Tongue (tissue), 1 donor: ENCODE measurements at regions not wholly inside any gene's neighbourhood (a gene's known extent, or its start where the extent isn't known, plus 50 kb on each side); places are given as distances from the start of the nearest gene placed in this dataset.
"Not testable (repeated sequence)": the region's sequence is repeated elsewhere in the genome, so short reads cannot be mapped to it uniquely, and the experiment has no call there.

Experiments used
- DNase-seq: peaks from one replicate; pipeline ENCODE4 v3.0.0-alpha.2; 2015

- no peak for DNase-seq
Observed at GRCh38 chr14:46596236-46596635, 55.3 kb downstream of the RPL10L start.

- no peak for DNase-seq
Observed at GRCh38 chr14:46582826-46583225, 68.8 kb downstream of the RPL10L start.

GRCh38 chr14:46581036-46581671 lies 70.4 kb downstream of the RPL10L start:
- peak; percentile 32 for DNase-seq

- no peak for DNase-seq
Observed at GRCh38 chr14:46574978-46575375, 76.6 kb downstream of the RPL10L start.

GRCh38 chr14:46574221-46574977 lies 77.2 kb downstream of the RPL10L start:
- DNase-seq, result no peak

- no peak for DNase-seq
Observed at GRCh38 chr14:46573498-46573897, 78.1 kb downstream of the RPL10L start.

GRCh38 chr14:46571970-46572369 lies 79.6 kb downstream of the RPL10L start:
- DNase-seq, result no peak

- not testable (repeated sequence) for DNase-seq
Observed at GRCh38 chr14:46568161-46568560, 83.4 kb downstream of the RPL10L start.

GRCh38 chr14:46550836-46551235 lies 100.7 kb downstream of the RPL10L start:
- no peak for DNase-seq

- DNase-seq, result no peak
Observed at GRCh38 chr14:46540986-46541385, 110.6 kb downstream of the RPL10L start.

- DNase-seq, result no peak
Observed at GRCh38 chr14:46519121-46519520, 132.5 kb downstream of the RPL10L start.

GRCh38 chr14:46508752-46509151 lies 142.8 kb downstream of the RPL10L start:
- not testable (repeated sequence) for DNase-seq

GRCh38 chr14:46499521-46499920 lies 152.1 kb downstream of the RPL10L start:
- no peak for DNase-seq

- no peak for DNase-seq
Observed at GRCh38 chr14:46496409-46496808, 155.2 kb downstream of the RPL10L start.

- no peak for DNase-seq
Observed at GRCh38 chr14:46490238-46490685, 161.3 kb downstream of the RPL10L start.

GRCh38 chr14:46488374-46488773 lies 163.2 kb downstream of the RPL10L start:
- no peak for DNase-seq

- no peak for DNase-seq
Observed at GRCh38 chr14:46487582-46488350, 163.8 kb downstream of the RPL10L start.

- DNase-seq, result no peak
Observed at GRCh38 chr14:46482200-46482599, 169.4 kb downstream of the RPL10L start.

- DNase-seq, result no peak
Observed at GRCh38 chr14:46480817-46481216, 170.8 kb downstream of the RPL10L start.

- no peak for DNase-seq
Observed at GRCh38 chr14:46472261-46472660, 179.3 kb downstream of the RPL10L start.

GRCh38 chr14:46464341-46464740 lies 187.2 kb downstream of the RPL10L start:
- DNase-seq, result no peak

GRCh38 chr14:46451800-46452199 lies 199.8 kb downstream of the RPL10L start:
- DNase-seq, result no peak

GRCh38 chr14:46444666-46445065 lies 206.9 kb downstream of the RPL10L start:
- no peak for DNase-seq
